ENCODE measurements at regions not wholly inside any gene's neighbourhood (a gene's known extent, or its start where the extent isn't known, plus 50 kb on each side); places are given as distances from the start of the nearest gene placed in this dataset.

DNA sequence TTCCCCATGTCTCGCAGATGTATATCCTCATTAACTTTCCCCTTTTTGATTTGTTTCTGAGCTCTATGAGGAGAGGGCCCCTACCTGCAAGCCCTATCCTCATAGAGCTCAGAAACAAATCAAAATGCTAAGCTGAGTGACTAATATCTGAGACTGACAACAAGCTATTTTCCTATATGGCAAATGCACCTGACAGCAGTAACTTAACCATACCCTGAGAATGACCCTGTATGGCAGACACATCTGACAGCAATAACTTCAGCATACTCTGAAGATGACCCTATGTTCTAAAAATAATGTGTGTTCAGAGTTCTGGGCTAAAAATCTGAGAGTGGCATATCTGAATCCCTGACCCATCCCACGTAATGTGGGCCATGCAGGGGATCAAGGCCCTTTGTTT, 79.0 kb upstream of the MEI4 start:
- BruUV-seq (replicated peaks): no TSS peak
- no peak for FAIRE-seq
- no peak overlapping the region for H3K9ac ChIP-seq (replicated peaks; ENCODE audit: extremely low read depth, insufficient read depth, low read length)
- no peaks in the 10 kb centered on the region for H3K9me3 ChIP-seq (replicated peaks; ENCODE audit: control insufficient read depth, insufficient read depth, low read length)
- intact Hi-C loops (cut with micrococcal nuclease): no loop called here
- no peaks in the 10 kb centered on the region for H3K79me2 ChIP-seq (ENCODE audit: control insufficient read depth, insufficient read depth, low read length)
- no peak overlapping the region for H3K4me2 ChIP-seq (ENCODE audit: insufficient read depth, low read length)
- DNase-seq (ENCODE audit: low read depth, low spot score): no peak
- H3K4me3 ChIP-seq (replicated peaks in 1 of 3; ENCODE audit: insufficient read depth in 1 of 3, low read depth in 1 of 3, low read length in 3 of 3): no peak overlapping the region
- no peak overlapping the region for H3K27ac ChIP-seq (ENCODE audit: insufficient read depth, low read depth, low read length)
- CTCF ChIA-PET: interaction anchor here (0.8 kb wide), 1 partner anchor 36 kb away, joined by 3 read pairs; no protein-coding TSS in a partner anchor
- no peaks in the 10 kb centered on the region for H3K36me3 ChIP-seq (ENCODE audit: control insufficient read depth in 2 of 2, extremely low read depth in 1 of 2, insufficient read depth in 2 of 2, low read length in 2 of 2)
- POLR2A ChIA-PET: no interaction called here
- H3K27me3 ChIP-seq (ENCODE audit: control insufficient read depth in 2 of 2, insufficient read depth in 2 of 2, low read length in 2 of 2): peaks cover 0 to 18% of the 10 kb centered on the region in 2 experiments
- no peaks in the 10 kb centered on the region for H3K4me1 ChIP-seq (ENCODE audit: control insufficient read depth, extremely low read depth, insufficient read depth, low read length)
- H2AFZ ChIP-seq (ENCODE audit: low read depth, low read length): no peak overlapping the region
- dilution Hi-C loops (cut with MboI; ENCODE audit: extremely low pct_ligation_motif_present, low sequenced_read_pairs): no loop called here
- H4K20me1 ChIP-seq (replicated peaks; ENCODE audit: control insufficient read depth, extremely low read depth, insufficient read depth, low read length): no peaks in the 10 kb centered on the region
- H3K9me1 ChIP-seq (replicated peaks; ENCODE audit: control insufficient read depth, extremely low read depth, insufficient read depth, low read length): no peaks in the 10 kb centered on the region
- TF ChIP-seq JUN (IDR thresholded peaks at IDR 0.05; ENCODE audit: borderline replicate concordance, insufficient read depth, insufficient read length, low read depth) (no peak), EZH2 (IDR thresholded peaks at IDR 0.05; ENCODE audit: borderline replicate concordance, low read depth, low read length, severe bottlenecking) (no peak), FOS (IDR thresholded peaks at IDR 0.05; ENCODE audit: borderline replicate concordance, insufficient read depth, low read length) (no peak), GATA2 (IDR thresholded peaks at IDR 0.05; ENCODE audit: insufficient read depth, insufficient read length, low read depth, low read length) (no peak), POLR2AphosphoS5 (IDR thresholded peaks at IDR 0.05; ENCODE audit: insufficient read depth, low read depth, low read length) (no peak), MYC (IDR thresholded peaks at IDR 0.05; ENCODE audit: low read depth, low read length) (no peak), POLR2A (IDR thresholded peaks at IDR 0.05; ENCODE audit: low read depth, low read length) (no peak)
- TF ChIP-seq, protein P1, sequence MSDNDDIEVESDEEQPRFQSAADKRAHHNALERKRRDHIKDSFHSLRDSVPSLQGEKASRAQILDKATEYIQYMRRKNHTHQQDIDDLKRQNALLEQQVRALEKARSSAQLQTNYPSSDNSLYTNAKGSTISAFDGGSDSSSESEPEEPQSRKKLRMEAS (IDR thresholded peaks at IDR 0.05; ENCODE audit: insufficient read depth, insufficient read length): no peak
- TF ChIP-seq, protein P2, sequence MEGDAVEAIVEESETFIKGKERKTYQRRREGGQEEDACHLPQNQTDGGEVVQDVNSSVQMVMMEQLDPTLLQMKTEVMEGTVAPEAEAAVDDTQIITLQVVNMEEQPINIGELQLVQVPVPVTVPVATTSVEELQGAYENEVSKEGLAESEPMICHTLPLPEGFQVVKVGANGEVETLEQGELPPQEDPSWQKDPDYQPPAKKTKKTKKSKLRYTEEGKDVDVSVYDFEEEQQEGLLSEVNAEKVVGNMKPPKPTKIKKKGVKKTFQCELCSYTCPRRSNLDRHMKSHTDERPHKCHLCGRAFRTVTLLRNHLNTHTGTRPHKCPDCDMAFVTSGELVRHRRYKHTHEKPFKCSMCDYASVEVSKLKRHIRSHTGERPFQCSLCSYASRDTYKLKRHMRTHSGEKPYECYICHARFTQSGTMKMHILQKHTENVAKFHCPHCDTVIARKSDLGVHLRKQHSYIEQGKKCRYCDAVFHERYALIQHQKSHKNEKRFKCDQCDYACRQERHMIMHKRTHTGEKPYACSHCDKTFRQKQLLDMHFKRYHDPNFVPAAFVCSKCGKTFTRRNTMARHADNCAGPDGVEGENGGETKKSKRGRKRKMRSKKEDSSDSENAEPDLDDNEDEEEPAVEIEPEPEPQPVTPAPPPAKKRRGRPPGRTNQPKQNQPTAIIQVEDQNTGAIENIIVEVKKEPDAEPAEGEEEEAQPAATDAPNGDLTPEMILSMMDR (IDR thresholded peaks at IDR 0.05; ENCODE audit: extremely low read depth in 1 of 2, insufficient read depth in 1 of 2, low read depth in 1 of 2, low read length in 2 of 2): no peak

Measured in endothelial cell of umbilical vein (primary cell).